ENCODE measurements at regions not wholly inside any gene's neighbourhood (a gene's known extent, or its start where the extent isn't known, plus 50 kb on each side); places are given as distances from the start of the nearest gene placed in this dataset.
A peak's percentile ranks its signal among the peaks of the same experiment; 100 is the strongest.

DNA sequence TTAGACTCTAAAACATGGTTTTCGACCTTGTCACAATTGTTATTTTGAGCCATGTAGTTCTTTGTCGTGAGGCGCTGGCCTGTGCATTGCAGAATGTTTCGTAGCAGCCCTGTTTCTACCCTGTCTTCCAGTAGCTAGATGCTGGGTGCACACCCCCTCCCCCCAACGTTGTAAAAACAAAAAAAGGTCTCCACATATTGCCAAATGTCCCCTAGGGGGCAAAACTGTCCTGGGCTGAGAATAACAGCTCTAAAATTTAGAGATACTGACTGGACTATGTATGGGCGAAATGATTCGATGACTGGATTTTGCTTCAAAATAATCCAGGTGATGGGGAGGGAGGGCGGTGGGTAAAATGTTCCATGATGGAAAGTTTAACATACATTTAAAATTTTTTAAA lies 126.1 kb upstream of the FUT8 start:
- peak; percentile 27 for DNase-seq

DNA sequence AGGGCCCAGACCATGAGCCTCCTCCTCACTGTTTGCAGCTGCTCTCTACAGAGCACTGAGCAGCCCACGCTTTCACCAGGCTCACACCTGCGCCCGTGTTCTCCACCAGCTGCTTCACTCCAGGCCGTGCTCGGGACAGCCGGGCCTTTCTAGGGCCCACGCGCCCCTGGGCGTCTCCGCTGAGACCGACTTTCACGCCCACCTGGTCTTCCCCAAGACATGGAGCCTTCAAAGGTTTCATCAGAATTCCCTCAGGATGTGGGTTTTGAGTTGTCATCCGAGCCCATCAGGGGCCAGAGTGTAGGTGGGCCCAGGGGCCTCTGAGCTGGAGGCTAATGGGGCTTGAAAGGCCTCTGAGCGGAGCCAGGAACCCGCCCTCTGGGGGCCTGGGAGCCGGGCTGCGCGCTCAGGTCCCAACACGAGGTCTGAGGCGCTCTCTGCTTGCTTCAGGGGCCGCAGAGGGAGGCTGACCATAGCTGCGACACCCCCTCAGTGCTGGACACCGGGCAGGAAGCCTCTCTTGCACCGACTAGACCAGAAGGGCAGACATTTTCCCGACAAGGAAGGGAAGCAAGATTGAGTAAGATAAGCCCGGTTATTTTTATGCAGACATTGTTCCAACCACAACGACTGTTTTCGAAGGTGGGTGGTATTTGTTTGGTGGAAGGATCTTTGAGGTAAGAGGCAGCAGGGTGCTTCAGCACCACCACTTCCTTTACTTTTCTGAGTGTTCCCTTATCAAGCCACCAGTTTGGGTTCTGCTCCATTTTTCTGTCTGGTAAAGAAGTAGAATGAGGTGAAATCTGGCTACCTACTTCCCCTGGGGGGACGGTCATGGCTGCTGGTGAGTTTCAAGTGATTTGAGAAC lies 125.0 kb upstream of the FUT8 start:
- no peak for DNase-seq

DNA sequence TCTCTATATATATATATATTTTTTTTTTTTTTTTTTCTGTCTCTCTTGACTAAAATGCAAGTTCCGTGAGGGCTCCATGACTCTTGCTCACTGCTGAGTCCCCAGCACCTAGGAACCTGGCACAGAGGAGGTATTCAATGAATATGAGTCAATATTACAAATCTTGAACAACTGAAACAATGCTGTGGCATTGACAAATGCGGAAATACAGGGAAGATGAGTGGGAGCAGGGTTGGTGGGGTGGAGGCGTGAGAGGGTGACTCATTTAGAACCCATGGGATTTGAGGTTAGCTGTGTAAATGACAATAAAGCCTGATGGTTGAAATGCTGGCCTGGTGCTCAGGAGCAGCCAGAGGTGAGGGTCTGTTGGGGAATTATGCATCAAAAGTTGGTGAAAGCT lies 121.7 kb upstream of the FUT8 start:
- peak; percentile 95 for DNase-seq

DNA sequence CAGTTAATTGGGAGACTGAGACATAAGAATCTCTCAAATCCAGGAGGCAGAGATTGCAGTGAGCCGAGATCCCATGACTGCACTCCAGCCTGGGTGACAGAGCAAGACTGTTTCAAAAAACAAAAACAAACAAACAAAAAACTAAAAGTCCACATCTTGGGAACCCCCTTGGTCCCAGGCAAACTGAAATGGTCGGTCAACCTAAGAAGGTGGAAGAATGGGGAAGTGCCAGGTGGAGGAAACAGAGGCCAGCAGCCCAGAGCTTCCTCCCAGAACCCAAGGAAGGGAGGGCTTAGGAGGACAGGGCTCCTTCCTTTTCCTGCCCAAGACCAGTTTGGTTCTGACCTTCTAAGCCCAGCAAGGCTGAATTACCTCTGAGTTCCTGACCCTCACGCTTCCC lies 121.0 kb upstream of the FUT8 start:
- DNase-seq, result no peak

DNA sequence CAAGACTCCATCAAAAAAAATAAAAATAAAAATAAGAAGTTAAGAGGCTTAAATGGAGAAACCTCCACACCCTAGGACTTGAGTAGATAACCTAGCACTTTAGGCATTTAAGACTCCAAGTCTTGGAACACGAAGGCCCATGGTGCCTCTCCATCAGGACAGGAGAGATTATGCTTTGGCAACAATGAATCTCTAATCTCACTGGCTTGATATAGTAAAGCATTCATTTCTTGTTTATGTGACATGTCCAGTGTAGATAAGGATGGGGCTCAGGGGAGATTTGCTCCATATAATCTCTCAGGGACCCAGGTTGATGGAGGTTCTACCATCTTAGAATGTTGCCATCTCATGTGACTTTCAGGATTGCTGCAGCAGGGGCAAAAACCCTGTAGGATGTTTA lies 117.7 kb upstream of the FUT8 start:
- no peak for DNase-seq

DNA sequence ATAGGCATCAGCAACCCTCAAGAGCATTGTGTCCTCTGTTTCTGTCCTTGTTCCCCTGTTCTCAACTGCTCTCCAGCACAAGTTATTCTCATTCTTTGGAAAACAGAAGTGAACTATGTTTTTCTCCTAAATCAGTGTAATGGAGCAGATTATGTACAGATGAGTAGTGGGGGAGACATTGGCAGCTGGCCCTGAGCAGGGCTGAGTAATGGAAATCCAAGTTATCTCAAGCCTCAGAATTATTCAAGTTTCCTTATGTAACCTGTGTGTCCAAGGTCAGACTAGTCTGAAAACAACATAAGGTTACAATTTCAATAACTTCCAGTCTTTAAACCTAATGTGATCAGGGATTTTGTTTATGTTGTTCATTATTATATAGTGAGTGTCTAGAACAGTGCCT lies 116.1 kb upstream of the FUT8 start:
- DNase-seq, result no peak

DNA sequence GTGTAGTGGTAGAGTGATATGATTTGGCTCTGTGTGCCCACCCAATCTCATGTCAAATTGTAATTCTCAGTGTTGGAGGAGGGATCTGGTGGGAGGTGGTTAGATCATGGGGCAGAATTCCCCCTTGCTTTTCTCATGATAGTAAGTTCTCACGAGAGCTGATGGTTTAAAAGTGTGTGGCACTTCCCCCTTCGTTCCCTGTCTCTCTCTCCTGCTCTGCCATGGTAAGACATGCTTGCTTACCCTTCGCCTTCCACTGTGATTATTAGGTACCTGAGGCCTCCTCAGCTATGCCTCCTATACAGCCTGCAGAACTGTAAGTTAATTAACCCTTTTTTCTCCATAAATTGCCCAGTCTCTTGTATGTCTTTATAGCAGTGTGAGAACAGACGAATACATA lies 115.7 kb upstream of the FUT8 start:
- no peak for DNase-seq

DNA sequence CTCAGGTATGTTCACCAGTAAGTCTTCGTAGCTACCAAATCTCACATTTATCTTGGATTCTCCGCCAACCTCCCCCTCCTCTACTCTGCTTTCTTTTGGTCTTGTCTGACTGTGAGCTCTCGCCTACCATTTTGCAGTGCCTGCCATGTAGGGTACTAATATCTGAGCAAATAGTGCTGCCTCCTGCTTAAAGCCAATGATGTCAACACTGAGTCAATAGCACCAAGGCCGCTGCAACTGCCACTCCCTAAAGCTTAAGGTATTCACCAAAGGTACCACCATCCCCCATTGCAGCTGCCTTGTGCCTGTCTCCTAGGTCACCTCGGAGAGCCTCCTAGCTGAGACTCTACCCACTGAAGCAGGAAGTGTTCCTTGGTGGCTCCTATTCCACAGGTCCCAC lies 114.8 kb upstream of the FUT8 start:
- DNase-seq, result no peak

DNA sequence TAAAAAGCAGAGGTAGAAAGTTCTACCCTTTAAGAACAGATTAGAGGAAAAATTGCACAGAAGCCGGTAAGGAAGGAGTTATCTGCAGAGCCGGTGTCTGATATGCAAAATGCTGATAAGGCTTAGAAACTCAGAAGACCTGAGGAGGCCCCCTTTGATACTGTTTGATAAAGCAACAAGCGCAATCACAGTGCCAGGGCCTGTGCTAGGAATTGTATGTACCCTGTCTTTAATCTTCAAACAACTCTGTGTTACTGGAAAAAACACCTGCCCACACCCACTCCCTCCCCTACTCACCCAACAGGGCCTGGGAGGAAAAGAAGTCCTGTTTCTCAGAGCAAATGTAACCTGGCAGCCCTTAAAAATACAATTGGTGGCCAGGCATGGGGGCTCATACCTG lies 112.7 kb upstream of the FUT8 start:
- DNase-seq, result no peak

DNA sequence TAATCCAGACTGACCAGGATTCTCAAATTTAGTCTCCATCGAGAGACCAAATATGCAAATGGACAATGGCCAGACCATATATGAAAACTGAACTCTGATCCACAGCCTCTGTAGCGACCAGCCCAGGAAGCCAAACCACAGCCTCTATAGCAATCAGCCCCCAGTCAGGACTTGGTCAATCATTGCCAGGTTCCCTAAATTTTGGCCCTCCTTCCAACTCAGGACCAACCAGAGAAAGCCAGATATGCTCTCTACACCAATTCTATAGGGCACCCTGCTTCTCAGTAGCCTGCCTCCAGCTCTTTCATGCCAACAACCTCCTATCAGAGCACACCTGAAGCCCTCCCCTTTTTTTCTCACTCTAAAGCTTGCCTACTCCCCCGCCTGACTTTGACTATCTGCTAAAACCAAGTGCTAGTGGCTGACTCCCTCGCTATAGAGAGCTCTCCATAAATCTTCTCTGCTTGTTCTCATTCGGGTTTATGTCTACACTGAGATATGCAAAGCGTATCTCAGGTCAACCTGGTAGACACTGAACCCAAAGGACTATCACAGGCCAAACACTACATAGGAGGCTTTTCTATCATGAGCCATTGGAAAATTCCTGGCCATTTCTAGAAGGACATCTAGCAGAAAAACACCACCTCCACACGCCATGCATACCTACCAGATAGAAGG lies 110.5 kb upstream of the FUT8 start:
- no peak for DNase-seq

DNA sequence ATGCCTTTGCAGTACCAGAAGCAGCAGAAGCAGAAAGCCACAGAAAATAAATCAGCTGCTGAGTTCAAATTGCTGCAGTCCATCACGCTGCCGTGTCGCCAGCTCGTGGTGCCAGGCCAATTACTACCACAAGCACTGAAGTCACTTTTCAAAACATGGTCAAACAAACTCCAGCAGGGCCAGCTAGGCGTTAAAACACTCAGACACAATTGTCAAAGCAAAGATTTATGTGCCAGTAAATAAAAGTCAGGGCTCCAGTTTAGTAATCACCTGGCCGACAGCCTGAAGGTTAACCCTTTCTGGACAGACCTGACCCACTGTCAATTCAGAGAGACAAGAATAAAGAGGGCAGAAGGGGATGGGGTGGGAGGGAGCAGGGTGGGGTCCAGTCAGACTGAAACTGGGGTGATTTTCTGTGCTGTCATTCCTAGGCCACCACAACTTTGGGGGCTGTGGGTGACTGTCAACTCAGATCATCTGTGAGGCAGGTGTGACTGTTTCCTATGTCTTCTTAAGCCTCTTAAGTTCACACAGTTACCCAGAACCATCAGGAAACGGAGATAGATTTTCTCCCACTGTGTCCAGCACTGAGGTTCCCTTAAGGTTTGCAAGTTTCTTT lies 109.8 kb upstream of the FUT8 start:
- DNase-seq, result no peak

DNA sequence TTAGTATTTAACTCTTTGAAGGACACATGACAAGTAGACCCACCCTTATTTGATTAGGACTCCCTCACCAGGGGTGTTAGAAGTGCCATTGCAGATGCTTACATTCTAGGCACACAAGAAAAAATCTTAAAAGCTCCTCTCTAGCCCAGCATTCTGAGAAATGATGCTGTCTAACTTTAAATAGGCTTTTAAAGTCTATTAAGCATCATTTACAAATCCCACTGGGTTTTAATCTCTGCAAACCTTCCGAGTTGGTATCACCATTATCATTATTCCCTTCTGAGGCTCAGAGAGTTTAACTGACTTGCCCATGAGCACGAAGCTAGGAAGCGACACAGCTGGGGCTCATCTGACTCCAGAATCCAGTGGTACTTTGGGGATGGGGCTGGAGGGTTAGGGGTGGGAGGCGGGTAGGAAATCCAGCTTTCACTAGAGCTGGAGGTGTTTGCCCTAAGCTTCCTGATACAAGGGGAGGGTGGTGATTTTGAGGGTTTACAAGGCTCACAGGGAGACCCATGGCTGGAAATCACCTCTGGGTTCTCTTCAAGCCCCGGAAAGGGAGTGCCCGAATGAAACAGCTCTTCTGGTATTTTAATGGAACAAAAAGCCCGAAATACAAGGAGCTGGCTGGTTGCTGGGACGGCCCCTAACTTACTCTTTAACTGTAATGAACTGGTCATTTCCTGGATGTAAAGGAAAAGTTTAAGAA lies 109.2 kb upstream of the FUT8 start:
- DNase-seq, result peak; percentile 26

DNA sequence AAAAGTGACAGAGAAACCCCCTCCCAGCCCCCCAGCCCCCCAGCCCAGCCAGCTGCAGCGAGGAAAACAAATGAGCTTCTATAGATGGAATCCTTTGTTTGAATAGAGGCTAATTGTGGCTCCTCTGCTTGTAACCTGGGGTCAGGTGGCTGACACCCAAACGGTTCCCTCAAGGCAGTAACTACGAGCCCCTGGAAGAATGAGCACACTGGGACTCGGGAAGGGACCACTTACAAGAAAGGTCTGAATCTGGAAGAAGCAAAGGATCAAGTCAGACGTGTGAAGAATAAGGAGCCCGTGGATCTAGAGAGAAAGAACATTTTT lies 108.7 kb upstream of the FUT8 start:
- DNase-seq, result no peak

DNA sequence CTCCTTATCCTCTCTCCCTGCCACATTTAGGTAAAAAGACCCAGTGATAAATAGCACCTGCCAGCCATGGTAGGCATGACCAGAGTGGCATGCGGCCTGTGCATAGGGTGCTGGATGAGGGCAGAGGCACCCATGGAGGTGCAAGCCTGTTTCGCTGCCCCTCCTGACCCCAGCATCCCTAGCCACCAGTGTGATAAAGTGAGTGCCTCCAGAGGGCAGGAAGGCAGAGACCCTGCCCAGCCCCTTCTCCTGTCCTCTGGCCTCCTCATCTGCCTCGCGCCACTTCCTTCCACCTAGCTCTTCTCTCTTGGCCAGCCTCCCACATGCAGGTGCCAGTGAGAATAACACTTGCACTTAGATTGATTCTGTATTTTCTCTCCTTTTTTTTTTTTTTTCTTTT lies 108.3 kb upstream of the FUT8 start:
- DNase-seq, result no peak

DNA sequence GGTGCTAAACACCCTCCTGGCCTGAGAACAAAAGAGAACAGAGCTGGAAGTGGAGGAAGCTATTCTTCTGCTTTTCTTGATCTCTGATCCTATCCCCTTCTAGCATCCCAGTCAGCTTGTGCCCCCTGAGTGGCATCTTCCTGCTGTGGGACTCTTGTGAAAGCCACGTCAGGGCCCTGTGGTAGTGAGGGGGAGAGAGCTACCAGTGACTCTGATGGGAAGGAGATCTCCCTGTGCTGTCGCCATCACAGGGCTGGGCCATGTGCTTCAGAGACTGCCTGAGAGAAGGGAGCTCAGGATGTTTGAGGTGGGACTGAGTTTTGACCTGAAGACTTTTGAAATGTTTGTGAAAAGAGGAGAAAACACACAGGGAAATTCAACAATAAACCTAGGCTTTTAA lies 107.6 kb upstream of the FUT8 start:
- no peak for DNase-seq

DNA sequence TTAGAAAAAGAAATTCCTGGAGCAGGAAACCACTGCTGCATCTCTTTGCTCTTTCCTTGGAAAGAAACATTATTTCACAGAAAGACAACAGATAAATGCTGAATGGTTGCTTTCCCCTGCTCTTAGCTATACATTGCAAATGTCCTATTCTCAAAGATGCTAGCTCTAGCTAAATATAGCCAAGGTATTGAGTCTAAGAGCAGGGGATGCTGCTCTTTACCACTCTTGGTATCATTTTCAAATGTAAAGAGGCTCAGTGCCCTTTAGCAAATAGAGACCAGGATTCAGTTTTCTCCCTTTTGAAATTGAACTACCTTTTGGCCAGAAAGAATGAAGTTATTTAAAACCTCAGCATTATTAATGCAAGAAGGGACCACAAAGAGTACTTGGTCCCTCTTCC lies 104.0 kb upstream of the FUT8 start:
- DNase-seq, result no peak

DNA sequence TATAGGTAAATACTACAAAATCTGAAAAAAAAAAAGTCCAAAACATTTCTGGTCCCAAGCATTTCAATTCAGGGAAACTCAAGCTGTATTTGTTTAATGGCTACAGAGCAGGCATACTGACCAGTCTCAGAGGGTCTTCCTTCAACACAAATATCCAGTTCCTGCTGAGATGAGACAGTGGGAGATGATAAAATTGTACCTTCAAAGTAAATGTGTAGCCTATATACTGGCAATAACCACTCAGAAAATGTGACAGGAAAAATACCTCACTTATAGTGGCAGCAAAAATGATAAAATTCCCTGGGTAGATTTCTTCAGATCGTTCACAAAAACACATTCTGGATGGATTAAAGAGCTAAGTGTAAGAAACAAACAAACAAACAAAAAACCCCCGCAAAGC lies 102.0 kb upstream of the FUT8 start:
- DNase-seq, result no peak

DNA sequence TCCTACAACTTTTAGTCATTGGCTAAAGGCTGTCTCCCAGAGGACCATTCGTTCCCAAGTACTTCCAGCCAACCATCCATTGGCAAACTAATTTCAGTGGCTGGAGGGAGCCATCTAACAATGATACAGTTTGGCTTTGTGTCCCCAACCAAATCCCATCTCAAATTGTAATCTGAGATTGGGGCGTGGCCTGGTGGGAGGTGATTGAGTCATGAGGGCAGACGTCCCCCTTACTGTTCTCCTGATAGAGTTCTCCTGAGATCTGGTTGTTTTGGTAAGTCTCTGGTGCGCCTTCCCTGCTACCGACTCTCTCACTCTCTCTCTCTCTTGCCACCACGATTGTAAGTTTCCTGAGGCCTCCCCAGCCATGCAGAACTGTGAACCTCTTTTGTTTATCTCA lies 99.7 kb upstream of the FUT8 start:
- no peak for DNase-seq

DNA sequence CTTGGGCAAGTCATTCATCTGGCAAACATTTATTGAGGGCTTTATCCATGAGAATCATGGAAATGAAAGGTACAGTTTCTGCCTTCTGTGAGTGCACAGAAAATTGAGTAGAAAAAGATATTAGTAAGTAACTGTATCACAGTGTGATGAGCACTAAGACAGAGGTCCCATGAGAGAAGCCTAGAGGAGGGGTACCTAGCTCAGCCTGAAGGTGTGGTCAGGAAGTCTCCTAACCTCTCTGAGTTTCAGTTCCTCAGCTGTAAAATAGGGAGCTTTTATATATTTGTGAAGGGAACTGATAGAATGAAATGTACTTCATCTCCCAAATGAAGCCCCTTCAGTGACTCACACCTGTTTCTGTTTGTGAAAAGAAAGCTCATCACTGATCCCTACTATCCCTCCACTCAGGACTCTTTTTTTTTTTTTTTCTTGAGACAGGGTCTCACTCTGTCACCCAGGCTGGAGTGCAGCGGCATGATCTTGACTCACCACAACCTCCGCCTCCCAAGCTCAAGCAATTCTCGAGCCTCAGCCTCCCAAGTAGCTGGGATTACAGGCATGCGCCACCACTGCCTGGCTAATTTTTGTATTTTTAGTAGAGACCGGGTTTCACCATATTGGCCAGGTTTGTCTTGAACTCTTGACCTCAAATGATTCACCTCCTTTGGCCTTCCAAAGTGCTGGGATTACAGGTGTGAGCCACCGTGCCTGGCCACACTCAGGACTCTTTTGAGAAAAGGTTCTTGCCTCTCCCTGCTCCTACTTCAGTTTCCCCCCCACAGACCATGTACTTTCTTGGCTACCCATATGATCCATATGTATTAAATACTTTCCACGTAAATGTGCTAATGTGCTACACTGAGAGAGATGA lies 93.7 kb upstream of the FUT8 start:
- DNase-seq, result no peak

DNA sequence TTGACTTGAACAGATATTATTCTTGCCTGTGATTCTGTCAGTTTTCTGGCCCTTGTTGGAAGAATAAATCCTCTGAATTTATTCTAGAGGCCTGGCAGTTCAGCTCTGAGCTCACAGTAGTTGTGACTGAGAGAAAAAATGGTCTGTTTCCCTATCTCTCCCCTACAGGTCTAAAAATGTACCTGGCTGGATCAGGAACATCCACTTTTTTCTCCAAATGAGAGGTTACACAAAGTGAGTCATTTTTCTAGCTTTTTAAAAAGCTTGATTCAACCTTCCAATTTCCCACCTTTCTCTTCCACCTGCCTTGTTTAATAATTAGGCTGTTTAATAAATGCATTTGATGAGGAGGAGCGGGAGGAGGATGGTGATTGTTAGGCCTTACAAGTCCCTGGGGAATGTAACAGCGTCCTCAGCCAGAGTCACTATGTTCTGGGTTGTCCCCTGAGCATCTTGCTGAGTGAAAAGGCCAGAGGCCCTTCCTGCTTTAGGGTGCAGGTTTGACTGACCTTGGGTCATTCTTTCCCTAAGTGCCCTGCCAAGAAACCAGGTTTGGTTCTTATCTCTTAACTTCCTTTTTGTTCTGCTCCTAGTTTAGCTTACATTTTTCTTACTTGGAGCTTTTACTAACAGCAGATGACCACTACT lies 91.7 kb upstream of the FUT8 start:
- DNase-seq, result no peak

DNA sequence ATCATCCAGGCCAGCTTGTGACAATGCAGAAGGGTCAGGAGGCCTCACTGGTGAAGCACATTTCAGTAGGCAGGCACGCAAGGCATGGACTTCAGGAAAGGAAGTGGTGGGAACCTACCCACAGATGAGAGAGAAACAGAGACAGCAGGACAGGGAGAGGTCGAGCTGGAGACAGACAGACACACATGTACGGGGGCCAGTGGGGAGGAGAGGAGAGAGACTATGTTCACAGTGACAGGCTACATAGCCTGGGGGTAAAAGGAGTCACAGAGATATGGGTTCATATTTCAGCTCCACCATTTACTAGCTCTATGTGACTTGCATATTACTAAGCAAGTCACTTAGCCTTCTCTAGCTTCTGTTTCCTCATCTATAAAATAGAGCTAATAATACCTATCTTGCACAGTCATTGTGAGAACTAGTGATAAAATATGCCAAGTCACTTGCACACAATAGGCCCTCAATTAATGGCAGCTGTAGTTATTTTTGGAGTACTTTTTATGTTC lies 91.1 kb upstream of the FUT8 start:
- peak; percentile 58 for DNase-seq

DNA sequence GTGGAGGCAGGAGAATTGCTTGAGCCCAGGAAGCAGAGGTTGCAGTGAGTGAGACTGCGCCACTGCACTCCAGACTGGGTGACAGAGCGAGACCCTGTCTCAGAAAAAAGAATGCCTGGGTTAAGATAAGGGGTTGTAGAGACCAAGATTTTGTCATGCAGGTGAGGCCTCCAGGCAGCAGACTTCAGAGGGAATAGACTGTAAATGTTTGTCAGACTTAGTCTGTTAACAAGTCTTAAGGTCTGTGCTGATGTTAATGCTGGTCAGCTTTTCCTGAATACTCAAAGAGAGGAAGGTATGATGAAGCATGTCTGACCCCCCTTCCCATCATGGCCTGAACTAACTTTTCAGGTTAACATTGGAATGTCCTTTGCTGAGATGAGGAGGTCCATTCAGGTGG lies 83.0 kb upstream of the FUT8 start:
- no peak for DNase-seq

All from EL (cell line).